Esophagus muscularis mucosa (tissue), 3 donors: ENCODE measurements at regions not wholly inside any gene's neighbourhood (a gene's known extent, or its start where the extent isn't known, plus 50 kb on each side); places are given as distances from the start of the nearest gene placed in this dataset.

Source experiments
- CTCF ChIP-seq, 3 experiments: fragments of 200-600 bp in 2 of 3; fragments of 450-650 bp in 1 of 3; sonication (generic) in 2 of 3; IDR thresholded peaks; one replicate each; pipeline ENCODE4 v1.5.1; 2017 to 2019; ENCODE audit warnings: antibody characterized with exemption in 3 of 3, mild to moderate bottlenecking in 2 of 3, moderate library complexity in 1 of 3
- POLR2AphosphoS5 ChIP-seq, 2 donors: sonication (generic); formaldehyde crosslinking; IDR thresholded peaks; one replicate each; pipeline ENCODE4 v1.6.1; 2017; ENCODE audit warnings: antibody characterized with exemption in 2 of 2

GRCh38 chr1:218660678-218661053 lies 315.5 kb downstream of the TGFB2 start:
- TF ChIP-seq POLR2AphosphoS5 (IDR thresholded peaks at IDR 0.05) (no peak), CTCF (IDR thresholded peaks at IDR 0.05) (no peak)
